H1 (cell line): ENCODE measurements at regions not wholly inside any gene's neighbourhood (a gene's known extent, or its start where the extent isn't known, plus 50 kb on each side); places are given as distances from the start of the nearest gene placed in this dataset.

Source experiments
- BACH1 ChIP-seq: IDR thresholded peaks from 2 replicates; pipeline ENCODE4 v1.6.1; 2012; ENCODE audit warnings: low read length, improper control_type of control experiment
- CEBPB ChIP-seq: IDR thresholded peaks from 2 replicates; pipeline ENCODE4 v1.6.1; 2012; ENCODE audit warnings: low read depth, low read length
- CHD2 ChIP-seq: IDR thresholded peaks from 2 replicates; pipeline ENCODE4 v1.6.1; 2012; ENCODE audit warnings: low read length, improper control_type of control experiment
- CHD7 ChIP-seq: fragments of 300-600 bp; sonication (generic); IDR thresholded peaks from 2 replicates; pipeline ENCODE4 v1.7.1; 2012; ENCODE audit warnings: low read length, moderate library complexity, mild to moderate bottlenecking, inconsistent platforms; ENCODE audit not compliant: insufficient replicate concordance
- CTCF ChIP-seq, 3 experiments: IDR thresholded peaks; 1 replicate in 2 of 3; 2 replicates in 1 of 3; pipeline versions ENCODE4 v1.5.1 to v1.6.1; 2011; ENCODE audit warnings: low read length in 3 of 3, mild to moderate bottlenecking in 3 of 3, inconsistent platforms in 2 of 3, low read depth in 1 of 3, moderate library complexity in 1 of 3; ENCODE audit not compliant: insufficient read depth in 1 of 3; ENCODE audit errors: control extremely low read depth in 1 of 3
- EP300 ChIP-seq, 2 experiments: IDR thresholded peaks; 1 replicate in 1 of 2; 2 replicates in 1 of 2; pipeline ENCODE4 v1.6.1; 2011 to 2012; ENCODE audit warnings: low read depth in 2 of 2, low read length in 2 of 2, mild to moderate bottlenecking in 2 of 2, borderline replicate concordance in 1 of 2, inconsistent platforms in 1 of 2, moderate library complexity in 1 of 2
- EZH2 ChIP-seq: fragments of 200-600 bp; sonication (generic); IDR thresholded peaks from 2 replicates; pipeline ENCODE4 v1.7.1; 2012; ENCODE audit warnings: low read depth, mild to moderate bottlenecking, moderate library complexity, low read length, inconsistent platforms; ENCODE audit not compliant: severe bottlenecking
- PHF8 ChIP-seq: fragments of 200-600 bp; sonication (generic); conservative IDR thresholded peaks from 2 replicates; pipeline ENCODE4 v1.7.1; 2012; ENCODE audit warnings: low read depth, mild to moderate bottlenecking, inconsistent platforms, low read length, moderate library complexity
- POLR2A ChIP-seq, 2 experiments: IDR thresholded peaks; 1 replicate in 1 of 2; 2 replicates in 1 of 2; pipeline ENCODE4 v1.6.1; 2011; ENCODE audit warnings: low read depth in 2 of 2, low read length in 2 of 2, mild to moderate bottlenecking in 2 of 2; ENCODE audit errors: control extremely low read depth in 1 of 2
- POLR2AphosphoS5 ChIP-seq: IDR thresholded peaks from 2 replicates; pipeline ENCODE4 v1.6.1; 2011; ENCODE audit warnings: low read depth, low read length
- RAD21 ChIP-seq, 2 experiments: IDR thresholded peaks in 1 of 2; conservative IDR thresholded peaks in 1 of 2; 2 replicates each; pipeline ENCODE4 v1.6.1; 2011; ENCODE audit warnings: low read depth in 2 of 2, low read length in 2 of 2, improper control_type of control experiment in 1 of 2, inconsistent platforms in 1 of 2, mild to moderate bottlenecking in 1 of 2, moderate library complexity in 1 of 2
- YY1 ChIP-seq: IDR thresholded peaks from 2 replicates; pipeline ENCODE4 v1.6.1; 2011; ENCODE audit warnings: low read depth, mild to moderate bottlenecking, low read length

DNA sequence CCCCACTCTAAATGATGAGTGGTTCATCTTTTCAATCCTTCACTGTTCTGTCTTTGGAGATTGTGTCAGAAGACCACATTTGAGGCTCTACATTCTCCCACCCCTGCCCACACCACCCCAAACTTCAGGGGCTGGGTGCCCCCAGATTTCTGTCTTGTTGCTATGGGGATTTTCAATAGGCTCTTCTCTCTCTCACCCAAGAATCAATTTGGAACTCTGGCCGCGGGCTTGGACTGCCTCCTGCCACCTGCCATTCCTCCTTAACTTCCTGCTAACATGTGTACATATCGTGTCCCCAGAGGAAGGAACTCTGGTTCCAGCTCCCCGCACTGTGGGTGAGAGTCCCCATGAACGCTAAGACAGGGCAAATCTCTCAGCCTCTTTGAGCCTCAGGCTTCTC lies 67.4 kb upstream of the LARS2 start:
- no peak for TF ChIP-seq CTCF (IDR thresholded peaks at IDR 0.05; ENCODE audit: control extremely low read depth in 1 of 3, insufficient read depth in 1 of 3, low read depth in 1 of 3, low read length in 3 of 3)
- no peak for TF ChIP-seq EZH2
- TF ChIP-seq YY1, result no peak
- TF ChIP-seq CEBPB, result no peak
- no peak for TF ChIP-seq POLR2A (IDR thresholded peaks at IDR 0.05; ENCODE audit: control extremely low read depth in 1 of 2, low read depth in 2 of 2, low read length in 2 of 2)
- no peak for TF ChIP-seq EP300 (IDR thresholded peaks at IDR 0.05; ENCODE audit: borderline replicate concordance in 1 of 2, low read depth in 2 of 2, low read length in 2 of 2)
- no peak for TF ChIP-seq CHD2
- no peak for TF ChIP-seq RAD21 (IDR thresholded peaks at IDR 0.05 in 1 of 2, conservative IDR thresholded peaks at IDR 0.05 in 1 of 2; ENCODE audit: low read depth in 2 of 2, low read length in 2 of 2)
- TF ChIP-seq BACH1, result no peak
- no peak for TF ChIP-seq PHF8
- TF ChIP-seq POLR2AphosphoS5, result no peak
- no peak for TF ChIP-seq CHD7
